AG04449 (cell line): ENCODE measurements at regions not wholly inside any gene's neighbourhood (a gene's known extent, or its start where the extent isn't known, plus 50 kb on each side); places are given as distances from the start of the nearest gene placed in this dataset.

Experiments
- CTCF ChIA-PET: fragments of 350-600 bp; formaldehyde crosslinking; extraction: SDS; loops from one replicate; lab custom pipeline; 2021; ENCODE audit warnings: antibody characterized with exemption; lab: Yijun Ruan, JAX
- POLR2A ChIA-PET: fragments of 400-600, 350-600 bp; formaldehyde crosslinking; extraction: SDS; loops from one replicate; lab custom pipeline; 2020; ENCODE audit warnings: antibody characterized with exemption, inconsistent platforms; lab: Yijun Ruan, JAX
- DNase-seq: peaks from one replicate; pipeline ENCODE4 v3.0.0-alpha.2; 2010; ENCODE audit warnings: low read depth, low spot score
- H3K4me3 ChIP-seq: 2 replicates; pipeline ENCODE4 v1.5.1; 2011; ENCODE audit warnings: low read depth, mild to moderate bottlenecking, control low read depth, low read length
- TF ChIP-seq, protein P1 (sequence below): IDR thresholded peaks from one replicate; pipeline ENCODE4 v1.5.1; 2011; ENCODE audit warnings: mild to moderate bottlenecking, moderate library complexity, low read length, control low read depth, inconsistent platforms; ENCODE audit not compliant: insufficient read depth; ENCODE audit errors: missing control alignments

DNA sequence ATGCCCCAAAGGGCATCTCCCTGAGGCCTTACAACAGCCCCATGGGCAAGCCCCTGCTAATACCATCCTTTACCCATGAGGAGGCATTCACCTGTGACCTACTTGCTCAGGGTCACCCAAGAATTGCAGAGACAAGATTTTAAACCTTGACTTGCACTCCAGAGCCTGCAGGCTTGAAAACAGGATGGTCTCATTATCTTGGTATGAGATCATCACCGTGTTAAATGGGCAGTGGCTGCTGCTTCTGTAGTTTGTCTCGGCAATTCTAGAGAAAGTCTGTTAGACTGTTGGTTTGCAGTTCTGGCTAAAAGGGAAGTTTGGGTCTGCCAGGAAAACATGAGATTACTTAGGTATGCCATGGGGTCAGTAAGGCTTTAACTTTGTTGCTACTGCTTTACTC, 698.9 kb downstream of the GALR1 start:
- TF ChIP-seq, protein P1, sequence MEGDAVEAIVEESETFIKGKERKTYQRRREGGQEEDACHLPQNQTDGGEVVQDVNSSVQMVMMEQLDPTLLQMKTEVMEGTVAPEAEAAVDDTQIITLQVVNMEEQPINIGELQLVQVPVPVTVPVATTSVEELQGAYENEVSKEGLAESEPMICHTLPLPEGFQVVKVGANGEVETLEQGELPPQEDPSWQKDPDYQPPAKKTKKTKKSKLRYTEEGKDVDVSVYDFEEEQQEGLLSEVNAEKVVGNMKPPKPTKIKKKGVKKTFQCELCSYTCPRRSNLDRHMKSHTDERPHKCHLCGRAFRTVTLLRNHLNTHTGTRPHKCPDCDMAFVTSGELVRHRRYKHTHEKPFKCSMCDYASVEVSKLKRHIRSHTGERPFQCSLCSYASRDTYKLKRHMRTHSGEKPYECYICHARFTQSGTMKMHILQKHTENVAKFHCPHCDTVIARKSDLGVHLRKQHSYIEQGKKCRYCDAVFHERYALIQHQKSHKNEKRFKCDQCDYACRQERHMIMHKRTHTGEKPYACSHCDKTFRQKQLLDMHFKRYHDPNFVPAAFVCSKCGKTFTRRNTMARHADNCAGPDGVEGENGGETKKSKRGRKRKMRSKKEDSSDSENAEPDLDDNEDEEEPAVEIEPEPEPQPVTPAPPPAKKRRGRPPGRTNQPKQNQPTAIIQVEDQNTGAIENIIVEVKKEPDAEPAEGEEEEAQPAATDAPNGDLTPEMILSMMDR: no peak
- no peak for DNase-seq
- POLR2A ChIA-PET: no interaction called here
- CTCF ChIA-PET: no interaction called here
- H3K4me3 ChIP-seq: no peak overlapping the region

GRCh38 chr18:77949355-77949973, 699.8 kb downstream of the GALR1 start:
- ChIA-PET POLR2A (no interaction called here), CTCF (no interaction called here)
- TF ChIP-seq, protein P1: no peak
- no peak overlapping the region for H3K4me3 ChIP-seq
- no peak for DNase-seq

DNA sequence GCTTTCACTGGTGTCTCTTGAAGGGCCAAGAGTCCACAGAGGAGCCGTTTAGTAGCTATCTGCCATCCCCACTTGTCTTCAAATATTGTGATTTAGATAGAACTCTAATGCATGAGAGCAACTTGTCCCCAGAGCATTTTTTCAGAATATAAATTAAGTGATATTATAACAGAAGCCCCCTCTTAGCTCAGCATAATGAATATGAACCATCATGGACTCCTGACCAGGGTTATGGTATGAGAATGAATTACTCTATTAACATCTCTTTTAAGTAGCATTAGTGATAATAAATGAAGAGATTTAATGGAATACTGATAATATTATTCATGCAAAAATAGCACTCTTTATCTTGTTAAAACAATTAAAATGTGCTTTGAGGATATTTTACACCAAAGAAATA, 709.6 kb downstream of the GALR1 start:
- TF ChIP-seq, protein P1: no peak
- H3K4me3 ChIP-seq: no peak overlapping the region
- no peak for DNase-seq
- ChIA-PET POLR2A (no interaction called here), CTCF (no interaction called here)

DNA sequence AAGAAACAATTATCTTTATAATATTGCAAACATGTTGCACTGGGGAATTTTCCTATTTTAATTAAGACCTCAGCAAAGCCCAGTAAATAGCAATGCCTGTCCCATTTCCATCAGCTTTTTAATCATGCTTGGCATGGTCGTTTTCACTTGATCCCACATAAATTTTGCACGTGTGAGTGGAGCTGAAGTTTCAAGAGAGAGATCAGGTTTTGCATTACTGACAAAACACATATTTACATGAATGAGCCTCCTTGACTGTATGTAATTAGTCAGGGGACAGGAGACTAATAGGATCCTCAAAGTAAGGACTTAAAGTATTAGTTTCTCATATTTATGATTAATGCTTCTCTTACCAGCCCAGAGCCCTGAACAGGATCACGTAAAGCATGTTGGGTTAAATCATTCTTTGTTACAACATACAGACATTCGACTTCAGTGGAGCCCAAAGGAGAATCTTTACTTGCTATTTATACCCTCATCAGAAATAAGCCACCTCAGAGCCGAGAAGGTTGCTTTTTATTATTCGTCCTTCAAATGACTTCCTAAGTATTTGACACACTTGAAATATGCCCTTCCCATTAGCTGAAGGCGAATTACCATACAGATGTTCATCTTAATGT, 711.3 kb downstream of the GALR1 start:
- ChIA-PET POLR2A (no interaction called here), CTCF (no interaction called here)
- no peak overlapping the region for H3K4me3 ChIP-seq
- TF ChIP-seq, protein P1: no peak
- no peak for DNase-seq

- H3K4me3 ChIP-seq: no peak overlapping the region
- ChIA-PET POLR2A (no interaction called here), CTCF (no interaction called here)
- TF ChIP-seq, protein P1: no peak
- no peak for DNase-seq
Observed at GRCh38 chr18:77967071-77967470, 717.4 kb downstream of the GALR1 start.

DNA sequence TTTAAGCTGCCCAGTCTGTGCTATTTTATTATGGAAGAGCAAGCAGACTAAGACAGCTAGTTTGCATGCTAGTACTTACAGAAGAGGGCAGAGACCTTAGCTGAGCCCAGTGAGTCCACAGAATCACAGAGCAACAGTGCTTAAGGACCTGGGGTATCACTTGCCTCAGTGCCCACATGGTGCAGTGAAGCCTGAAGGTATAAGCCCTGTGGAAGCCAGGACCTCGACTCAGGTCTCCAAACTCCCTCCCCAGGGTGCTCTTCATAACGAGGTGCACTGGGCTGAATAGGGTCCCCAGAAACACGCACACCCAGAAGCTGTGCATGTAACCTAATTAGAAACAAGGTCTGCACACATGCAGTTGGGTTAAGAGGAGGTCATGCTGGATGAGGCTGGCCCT, 718.1 kb downstream of the GALR1 start:
- H3K4me3 ChIP-seq: no peak overlapping the region
- ChIA-PET POLR2A (no interaction called here), CTCF (no interaction called here)
- no peak for DNase-seq
- TF ChIP-seq, protein P1: no peak
